Lower leg skin (tissue), 3 donors: ENCODE measurements at regions not wholly inside any gene's neighbourhood (a gene's known extent, or its start where the extent isn't known, plus 50 kb on each side); places are given as distances from the start of the nearest gene placed in this dataset.
"Not testable (repeated sequence)": the region's sequence is repeated elsewhere in the genome, so short reads cannot be mapped to it uniquely, and the experiment has no call there.

Experiments
- POLR2A ChIP-seq, 2 donors: fragments of 450-650 bp; IDR thresholded peaks; one replicate each; pipeline ENCODE4 v1.6.1; 2016 to 2017; ENCODE audit warnings: antibody characterized with exemption in 2 of 2, mild to moderate bottlenecking in 1 of 2, moderate library complexity in 1 of 2
- TF ChIP-seq, protein P1 (sequence below), 3 donors: fragments of 450-650 bp; IDR thresholded peaks; one replicate each; pipeline ENCODE4 v1.5.1; 2016; ENCODE audit warnings: antibody characterized with exemption in 3 of 3, mild to moderate bottlenecking in 3 of 3, moderate library complexity in 2 of 3

DNA sequence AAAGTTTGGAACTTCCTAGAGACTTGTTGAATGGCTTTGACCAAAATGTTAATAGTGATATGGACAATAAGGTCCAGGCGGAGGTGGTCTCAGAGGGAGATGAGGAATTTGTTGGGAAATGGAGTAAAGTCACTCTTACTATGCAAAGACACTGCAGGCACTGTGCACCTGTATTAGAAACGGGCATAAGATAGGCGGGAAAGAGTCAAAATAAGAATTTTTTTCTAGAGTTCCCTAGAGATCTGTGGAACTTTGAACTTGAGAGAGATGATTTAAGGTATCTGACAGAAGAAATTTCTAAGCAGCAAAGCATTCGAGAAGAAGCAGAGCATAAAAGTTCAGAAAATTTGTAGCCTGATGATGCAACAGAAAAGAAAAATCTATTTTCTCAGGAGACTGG, 144.4 kb upstream of the C1QTNF3 start:
- TF ChIP-seq, protein P1, sequence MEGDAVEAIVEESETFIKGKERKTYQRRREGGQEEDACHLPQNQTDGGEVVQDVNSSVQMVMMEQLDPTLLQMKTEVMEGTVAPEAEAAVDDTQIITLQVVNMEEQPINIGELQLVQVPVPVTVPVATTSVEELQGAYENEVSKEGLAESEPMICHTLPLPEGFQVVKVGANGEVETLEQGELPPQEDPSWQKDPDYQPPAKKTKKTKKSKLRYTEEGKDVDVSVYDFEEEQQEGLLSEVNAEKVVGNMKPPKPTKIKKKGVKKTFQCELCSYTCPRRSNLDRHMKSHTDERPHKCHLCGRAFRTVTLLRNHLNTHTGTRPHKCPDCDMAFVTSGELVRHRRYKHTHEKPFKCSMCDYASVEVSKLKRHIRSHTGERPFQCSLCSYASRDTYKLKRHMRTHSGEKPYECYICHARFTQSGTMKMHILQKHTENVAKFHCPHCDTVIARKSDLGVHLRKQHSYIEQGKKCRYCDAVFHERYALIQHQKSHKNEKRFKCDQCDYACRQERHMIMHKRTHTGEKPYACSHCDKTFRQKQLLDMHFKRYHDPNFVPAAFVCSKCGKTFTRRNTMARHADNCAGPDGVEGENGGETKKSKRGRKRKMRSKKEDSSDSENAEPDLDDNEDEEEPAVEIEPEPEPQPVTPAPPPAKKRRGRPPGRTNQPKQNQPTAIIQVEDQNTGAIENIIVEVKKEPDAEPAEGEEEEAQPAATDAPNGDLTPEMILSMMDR (IDR thresholded peaks at IDR 0.05): not testable (repeated sequence)
- TF ChIP-seq POLR2A (IDR thresholded peaks at IDR 0.05): not testable (repeated sequence)
